GM10266 (cell line): ENCODE measurements at regions not wholly inside any gene's neighbourhood (a gene's known extent, or its start where the extent isn't known, plus 50 kb on each side); places are given as distances from the start of the nearest gene placed in this dataset.

Experiments
- DNase-seq: peaks from one replicate; pipeline ENCODE4 v3.0.0; 2012; ENCODE audit errors: extremely low spot score
- CTCF ChIP-seq: IDR thresholded peaks from 2 replicates; pipeline ENCODE4 v1.5.1; 2012; ENCODE audit warnings: mild to moderate bottlenecking, low read depth; ENCODE audit not compliant: control insufficient read depth, insufficient read depth; ENCODE audit errors: missing control alignments

GRCh38 chr5:58228896-58229295 is 231.0 kb downstream of the PLK2 start:
- DNase-seq, result no peak
- TF ChIP-seq CTCF, result no peak

GRCh38 chr5:58227858-58228257 is 232.0 kb downstream of the PLK2 start:
- DNase-seq, result no peak
- TF ChIP-seq CTCF, result no peak

GRCh38 chr5:58224661-58225060 is 235.2 kb downstream of the PLK2 start:
- DNase-seq, result no peak
- TF ChIP-seq CTCF, result no peak

GRCh38 chr5:58224221-58224620 is 235.7 kb downstream of the PLK2 start:
- DNase-seq, result no peak
- no peak for TF ChIP-seq CTCF

GRCh38 chr5:58215364-58215763 is 244.5 kb downstream of the PLK2 start:
- no peak for DNase-seq
- TF ChIP-seq CTCF, result no peak

GRCh38 chr5:58211441-58211840 is 248.4 kb downstream of the PLK2 start:
- no peak for DNase-seq

GRCh38 chr5:58208674-58209073 is 251.2 kb downstream of the PLK2 start:
- no peak for TF ChIP-seq CTCF

More at GRCh38 chr5:58211441-58211840, 248.4 kb downstream of the PLK2 start:
- TF ChIP-seq CTCF, result no peak

GRCh38 chr5:58207076-58207475 is 252.8 kb downstream of the PLK2 start:
- TF ChIP-seq CTCF, result no peak
- no peak for DNase-seq

More at GRCh38 chr5:58208674-58209073, 251.2 kb downstream of the PLK2 start:
- no peak for DNase-seq
